ENCODE measurements at regions not wholly inside any gene's neighbourhood (a gene's known extent, or its start where the extent isn't known, plus 50 kb on each side); places are given as distances from the start of the nearest gene placed in this dataset.
"Not testable (repeated sequence)": the region's sequence is repeated elsewhere in the genome, so short reads cannot be mapped to it uniquely, and the experiment has no call there.

- DNase-seq: no peak
Observed at GRCh38 chrX:73390628-73391567, 56.0 kb upstream of the CDX4 start.

GRCh38 chrX:73366696-73367095 is 80.2 kb upstream of the CDX4 start:
- DNase-seq: no peak

DNA sequence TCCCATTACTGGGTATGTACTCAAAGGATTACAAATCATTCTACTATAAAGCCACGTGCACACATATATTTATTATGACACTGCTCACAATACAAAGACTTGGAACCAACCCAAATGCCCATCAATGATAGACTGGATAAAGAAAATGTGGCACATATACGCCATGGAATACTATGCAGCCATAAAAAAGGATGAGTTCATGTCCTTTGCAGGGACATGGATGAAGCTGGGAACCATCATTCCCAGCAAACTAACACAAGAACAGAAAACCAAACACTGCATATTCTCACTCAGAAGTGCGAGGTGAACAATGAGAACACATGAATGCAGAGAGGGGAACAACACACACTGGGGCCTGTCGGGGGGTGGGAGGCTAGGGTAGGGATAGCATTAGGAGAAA is 89.6 kb upstream of the CDX4 start:
- DNase-seq: not testable (repeated sequence)

- no peak for DNase-seq
Observed at GRCh38 chrX:73348977-73349376, 97.9 kb upstream of the CDX4 start.

DNA sequence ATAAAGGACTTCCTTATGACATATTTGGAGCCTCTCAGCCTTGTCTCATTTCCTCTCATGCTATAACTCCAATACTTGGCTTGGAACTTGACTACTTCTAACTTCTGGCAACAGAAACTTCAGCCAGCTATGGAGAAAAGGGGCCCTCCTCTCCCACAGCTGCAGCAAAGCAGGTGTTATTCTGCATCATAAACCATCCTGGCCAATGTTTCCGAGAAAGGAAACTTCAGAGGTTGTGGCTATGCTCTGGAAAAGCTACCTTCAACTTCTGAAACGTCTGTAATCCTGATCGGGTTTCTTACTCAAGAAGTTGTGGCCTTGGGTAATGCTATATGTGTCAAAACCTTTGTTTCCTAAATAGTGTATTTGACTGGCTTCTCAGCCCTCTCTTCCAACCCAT is 109.5 kb upstream of the CDX4 start:
- DNase-seq: no peak

GRCh38 chrX:73289039-73289438 is 74.4 kb upstream of the NAP1L2 start:
- DNase-seq: no peak

DNA sequence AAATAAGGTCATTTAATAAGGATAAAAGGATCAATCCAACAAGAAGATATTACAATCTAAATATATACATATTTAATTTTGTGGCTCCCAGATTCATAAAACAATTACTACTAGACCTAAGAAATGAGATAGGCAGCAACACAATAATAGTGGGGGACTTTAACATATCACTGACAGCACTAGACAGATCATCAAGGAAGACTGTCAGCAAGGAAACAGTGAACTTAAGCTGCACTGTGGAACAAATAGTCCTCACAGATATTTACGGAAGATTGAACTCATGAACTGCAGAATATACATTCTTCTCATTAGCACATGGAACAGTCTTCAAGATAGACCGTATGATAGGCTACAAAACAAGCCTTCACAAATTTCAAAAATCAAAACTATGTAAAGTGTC is 56.1 kb upstream of the NAP1L2 start:
- no peak for DNase-seq

DNA sequence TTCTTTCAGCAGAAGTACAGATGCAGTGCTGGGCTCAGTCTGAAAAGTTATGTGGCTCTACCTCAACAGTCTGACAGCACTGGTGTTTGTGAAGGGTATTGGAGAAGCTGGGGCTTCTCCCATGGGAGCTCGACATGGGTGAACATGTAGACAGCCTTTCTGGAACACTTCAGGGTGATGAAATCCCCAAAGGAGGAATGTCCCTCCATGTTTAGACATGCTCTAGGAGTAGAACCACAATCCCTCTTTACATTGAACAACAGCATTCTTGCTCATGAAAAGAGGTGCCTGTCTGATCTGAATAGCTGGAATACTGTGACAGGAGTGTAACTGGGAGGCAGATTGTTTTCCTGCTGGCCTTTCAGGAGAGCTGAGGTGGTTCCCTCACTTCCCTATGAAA is 53.8 kb upstream of the NAP1L2 start:
- DNase-seq: no peak

DNA sequence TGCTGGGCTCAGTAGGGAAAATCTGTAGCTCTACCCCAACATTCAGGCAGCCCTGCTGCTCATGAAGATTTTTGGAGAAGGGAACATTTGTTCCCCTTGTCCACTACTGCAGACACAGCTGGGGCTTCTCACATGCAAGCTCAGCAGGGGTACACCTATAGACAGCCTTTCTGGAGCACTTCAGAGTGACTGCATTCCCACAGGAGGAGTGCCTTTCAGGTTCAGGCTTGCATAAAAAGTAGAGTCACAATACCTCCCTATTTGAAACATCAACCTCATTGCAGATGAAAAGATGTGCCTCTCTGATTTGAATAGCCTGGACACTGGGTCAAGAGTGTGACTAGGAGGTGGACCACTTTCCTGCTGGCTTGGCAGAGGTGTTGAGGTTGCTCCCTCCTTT is 53.3 kb upstream of the NAP1L2 start:
- DNase-seq: no peak

GRCh38 chrX:73267206-73267605 is 52.6 kb upstream of the NAP1L2 start:
- no peak for DNase-seq

DNA sequence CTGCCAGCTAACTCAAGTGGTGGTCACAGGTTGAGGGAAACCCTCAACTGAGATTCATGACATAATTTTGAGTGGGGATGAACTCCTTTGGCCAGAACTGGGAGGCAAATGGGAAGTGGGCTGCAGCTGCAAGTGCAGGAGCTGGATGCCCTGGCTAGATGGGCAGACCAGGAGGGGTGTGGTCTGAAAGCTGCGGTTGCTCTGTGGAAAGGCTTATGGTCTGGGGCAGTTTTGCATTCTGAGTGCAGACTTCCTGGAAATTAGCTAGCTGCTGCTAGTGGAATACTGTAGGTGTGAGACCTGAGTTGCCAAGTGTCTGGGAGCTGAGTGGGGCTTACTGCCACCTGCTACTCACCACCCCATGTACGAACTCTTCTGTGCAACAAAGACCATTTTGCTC is 52.1 kb upstream of the NAP1L2 start:
- DNase-seq: peak in 1 of 2 experiments; percentile 2
